Activated CD8-positive, alpha-beta T cell treated with anti-CD3 and anti-CD28 coated beads for 36 hours (primary cell): ENCODE measurements at regions not wholly inside any gene's neighbourhood (a gene's known extent, or its start where the extent isn't known, plus 50 kb on each side); places are given as distances from the start of the nearest gene placed in this dataset.

Source experiments
- ATAC-seq: fragments of 200-7000 bp; cut with Tn5 transposase; one replicate; pipeline ENCODE4 v1.10.0; 2021; ENCODE audit warnings: mild to moderate bottlenecking, moderate library complexity
- CTCF ChIA-PET: fragments of 350-600 bp; sonication (Branson Sonifier 250); formaldehyde crosslinking; loops from one replicate; lab custom pipeline; 2021; ENCODE audit warnings: antibody characterized with exemption; lab: Charles Lee
- POLR2A ChIA-PET: fragments of 350-600 bp; sonication (Branson Sonifier 250); formaldehyde crosslinking; loops from one replicate; lab custom pipeline; 2021; ENCODE audit warnings: antibody characterized with exemption; lab: Charles Lee
- DNase-seq: peaks from one replicate; pipeline ENCODE4 v3.0.0-alpha.2; 2020
- H3K27ac Mint-ChIP-seq: one replicate; pipeline ENCODE4 v1.8.0; 2021; ENCODE audit warnings: mild to moderate bottlenecking, mixed read lengths
- H3K27me3 Mint-ChIP-seq: one replicate; pipeline ENCODE4 v1.8.0; 2021; ENCODE audit warnings: mixed read lengths
- H3K36me3 Mint-ChIP-seq: one replicate; pipeline ENCODE4 v1.8.0; 2021; ENCODE audit warnings: low read depth, mixed read lengths
- H3K4me1 Mint-ChIP-seq: one replicate; pipeline ENCODE4 v1.8.0; 2021; ENCODE audit warnings: low read depth, mixed read lengths
- H3K4me3 Mint-ChIP-seq: one replicate; pipeline ENCODE4 v1.8.0; 2021; ENCODE audit warnings: mild to moderate bottlenecking, moderate library complexity, mixed read lengths
- H3K9me3 Mint-ChIP-seq: one replicate; pipeline ENCODE4 v1.8.0; 2021; ENCODE audit warnings: mixed read lengths
- intact Hi-C: fragments of 100-400 bp; cut with micrococcal nuclease; formaldehyde crosslinking; loops from one replicate; pipeline ENCODE4 v1.10.0; 2022
- TF ChIP-seq, protein P1 (sequence below): fragments of 200-600 bp; IDR thresholded peaks from one replicate; pipeline ENCODE4 v1.8.0; 2022; ENCODE audit warnings: antibody characterized with exemption, mild to moderate bottlenecking

DNA sequence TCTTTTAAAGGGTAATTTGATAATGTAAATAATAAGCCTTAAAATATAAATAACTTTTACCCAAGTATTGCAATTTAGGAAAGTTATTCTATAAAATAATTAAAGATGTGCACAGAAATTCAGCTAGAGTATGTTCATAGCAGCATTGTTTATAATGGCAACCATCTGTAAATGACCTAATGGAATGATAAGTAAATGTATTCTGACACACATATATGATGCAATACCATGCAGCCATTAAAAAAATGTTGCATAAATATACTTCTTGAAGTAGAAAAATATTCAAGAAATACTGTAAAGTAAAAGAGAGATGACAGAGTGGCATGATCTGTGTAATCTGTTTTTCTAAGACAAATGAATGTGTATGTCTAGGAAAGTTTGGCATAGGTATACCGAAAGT is 545.7 kb downstream of the ZEB2 start:
- Mint-ChIP-seq H3K27me3 (no peaks in the 10 kb centered on the region), H3K4me3 (no peak overlapping the region), H3K36me3 (peaks cover 4% of the 10 kb centered on the region), H3K27ac (no peak overlapping the region), H3K9me3 (no peaks in the 10 kb centered on the region), H3K4me1 (no peaks in the 10 kb centered on the region)
- DNase-seq (no peak), ATAC-seq (no peak)
- intact Hi-C loops: no loop called here
- ChIA-PET CTCF (no interaction called here), POLR2A (no interaction called here)
- TF ChIP-seq, protein P1, sequence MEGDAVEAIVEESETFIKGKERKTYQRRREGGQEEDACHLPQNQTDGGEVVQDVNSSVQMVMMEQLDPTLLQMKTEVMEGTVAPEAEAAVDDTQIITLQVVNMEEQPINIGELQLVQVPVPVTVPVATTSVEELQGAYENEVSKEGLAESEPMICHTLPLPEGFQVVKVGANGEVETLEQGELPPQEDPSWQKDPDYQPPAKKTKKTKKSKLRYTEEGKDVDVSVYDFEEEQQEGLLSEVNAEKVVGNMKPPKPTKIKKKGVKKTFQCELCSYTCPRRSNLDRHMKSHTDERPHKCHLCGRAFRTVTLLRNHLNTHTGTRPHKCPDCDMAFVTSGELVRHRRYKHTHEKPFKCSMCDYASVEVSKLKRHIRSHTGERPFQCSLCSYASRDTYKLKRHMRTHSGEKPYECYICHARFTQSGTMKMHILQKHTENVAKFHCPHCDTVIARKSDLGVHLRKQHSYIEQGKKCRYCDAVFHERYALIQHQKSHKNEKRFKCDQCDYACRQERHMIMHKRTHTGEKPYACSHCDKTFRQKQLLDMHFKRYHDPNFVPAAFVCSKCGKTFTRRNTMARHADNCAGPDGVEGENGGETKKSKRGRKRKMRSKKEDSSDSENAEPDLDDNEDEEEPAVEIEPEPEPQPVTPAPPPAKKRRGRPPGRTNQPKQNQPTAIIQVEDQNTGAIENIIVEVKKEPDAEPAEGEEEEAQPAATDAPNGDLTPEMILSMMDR: no peak

DNA sequence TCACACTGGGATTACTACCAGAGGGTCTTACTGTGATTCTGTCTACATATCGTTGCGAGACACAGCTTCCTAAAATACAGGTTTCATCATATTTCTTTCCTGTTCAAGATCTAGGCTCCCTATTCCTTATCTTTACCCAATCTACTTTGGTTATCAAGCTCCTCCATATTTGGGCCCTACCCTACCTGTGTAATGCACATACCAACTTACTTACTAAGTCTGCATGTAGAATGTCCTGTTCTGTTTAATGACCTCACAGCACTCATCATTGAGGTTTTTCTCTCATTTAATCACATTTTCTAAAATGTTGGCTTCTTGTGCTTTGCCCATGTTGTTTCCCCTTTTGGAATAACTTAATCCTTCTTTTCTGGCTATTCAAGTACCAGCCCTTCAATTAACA is 551.1 kb downstream of the ZEB2 start:
- ATAC-seq: no peak
- H3K9me3 Mint-ChIP-seq: no peaks in the 10 kb centered on the region
- DNase-seq: no peak
- peaks cover 5% of the 10 kb centered on the region for H3K36me3 Mint-ChIP-seq
- TF ChIP-seq, protein P1: no peak
- no peak overlapping the region for H3K27ac Mint-ChIP-seq
- H3K27me3 Mint-ChIP-seq: no peaks in the 10 kb centered on the region
- CTCF ChIA-PET: no interaction called here
- POLR2A ChIA-PET: no interaction called here
- intact Hi-C loops: no loop called here
- H3K4me3 Mint-ChIP-seq: no peak overlapping the region
- H3K4me1 Mint-ChIP-seq: peaks cover 12% of the 10 kb centered on the region

DNA sequence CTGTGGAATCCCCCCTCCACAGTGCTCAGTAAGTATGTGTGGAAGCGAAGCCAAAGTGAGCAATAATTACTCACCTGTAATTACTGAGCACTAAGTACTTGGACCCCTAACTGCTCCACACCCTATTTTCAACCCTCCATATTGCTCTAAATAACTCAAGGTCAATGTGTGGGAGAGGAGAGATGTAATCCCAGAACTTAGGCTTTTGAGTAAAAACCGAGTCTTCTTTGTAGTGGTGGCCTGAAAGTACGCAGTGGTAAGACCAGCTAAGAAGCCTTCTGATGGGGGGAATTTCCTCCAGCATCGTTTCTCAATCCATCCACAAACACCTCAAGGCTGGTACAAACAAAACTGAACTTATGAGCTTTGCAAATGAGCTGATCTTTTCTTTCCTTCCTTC is 551.6 kb downstream of the ZEB2 start:
- POLR2A ChIA-PET: no interaction called here
- no peaks in the 10 kb centered on the region for H3K9me3 Mint-ChIP-seq
- H3K27ac Mint-ChIP-seq: no peak overlapping the region
- TF ChIP-seq, protein P1: no peak
- no peak overlapping the region for H3K4me3 Mint-ChIP-seq
- intact Hi-C loops: no loop called here
- peaks cover 12% of the 10 kb centered on the region for H3K4me1 Mint-ChIP-seq
- no peaks in the 10 kb centered on the region for H3K27me3 Mint-ChIP-seq
- DNase-seq: peak; percentile 19
- ATAC-seq: peak; percentile 69
- CTCF ChIA-PET: no interaction called here
- H3K36me3 Mint-ChIP-seq: peaks cover 5% of the 10 kb centered on the region

DNA sequence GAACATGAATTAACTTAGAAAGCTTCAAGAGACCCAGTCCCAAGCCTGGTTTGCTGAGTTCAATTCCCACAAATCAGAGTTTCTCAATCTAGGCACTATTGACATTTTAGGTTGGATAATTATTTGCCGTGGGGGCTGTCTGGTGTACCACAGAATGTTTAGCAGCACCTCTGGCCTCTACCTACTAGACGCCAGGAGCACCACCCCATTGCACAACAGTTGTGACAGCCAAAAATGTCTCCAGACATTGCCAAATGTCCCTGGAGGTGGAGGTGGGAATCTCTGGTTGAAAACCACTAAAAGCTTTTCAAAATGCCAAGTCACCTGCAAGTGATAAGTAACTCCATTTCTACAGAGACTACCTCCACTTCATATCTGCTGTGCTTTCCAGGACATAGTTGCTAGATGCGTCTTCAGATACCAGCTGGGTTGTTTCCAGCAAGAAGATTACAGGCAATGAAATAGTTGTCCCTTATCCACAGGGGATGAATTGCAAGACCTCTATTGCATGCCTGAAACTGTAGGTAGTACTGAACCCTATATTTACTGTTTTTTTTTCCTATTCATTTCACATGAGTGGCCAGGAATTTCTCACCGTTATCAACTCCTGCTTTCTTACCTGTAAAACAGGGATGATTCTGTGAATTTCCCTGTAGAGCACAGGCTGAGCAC is 554.3 kb downstream of the ZEB2 start:
- no peak overlapping the region for H3K4me3 Mint-ChIP-seq
- DNase-seq (no peak), ATAC-seq (no peak)
- no peaks in the 10 kb centered on the region for H3K9me3 Mint-ChIP-seq
- ChIA-PET POLR2A (interaction anchor here (0.6 kb wide), 1 partner anchor 367 kb away, joined by 4 read pairs; no protein-coding TSS in a partner anchor), CTCF (interaction anchor here (1.1 kb wide), 1 partner anchor 125 kb away, joined by 3 read pairs; no protein-coding TSS in a partner anchor)
- TF ChIP-seq, protein P1: no peak
- intact Hi-C loops: no loop called here
- peaks cover 8% of the 10 kb centered on the region for H3K36me3 Mint-ChIP-seq
- H3K27ac Mint-ChIP-seq: no peak overlapping the region
- peaks cover 12% of the 10 kb centered on the region for H3K4me1 Mint-ChIP-seq
- no peaks in the 10 kb centered on the region for H3K27me3 Mint-ChIP-seq

DNA sequence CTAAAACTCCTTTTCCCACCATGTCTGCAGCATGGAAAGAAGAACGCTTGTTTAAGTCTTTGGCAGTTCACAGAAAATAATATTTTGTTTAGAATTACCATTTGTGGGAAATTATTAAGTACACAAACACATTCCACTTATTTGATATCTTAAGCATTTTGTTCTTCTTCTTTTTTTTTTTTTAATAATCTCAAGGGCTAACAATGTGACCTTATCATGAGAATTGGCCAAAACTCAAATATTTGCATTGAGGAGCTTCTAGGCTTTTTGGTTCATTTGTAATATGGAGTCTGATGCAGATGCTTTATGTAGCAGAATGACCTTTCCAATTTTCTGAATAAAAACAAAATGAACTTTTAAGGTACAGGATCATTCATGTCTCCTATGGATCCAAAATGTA is 555.0 kb downstream of the ZEB2 start:
- no peaks in the 10 kb centered on the region for H3K27me3 Mint-ChIP-seq
- H3K36me3 Mint-ChIP-seq: peaks cover 13% of the 10 kb centered on the region
- H3K9me3 Mint-ChIP-seq: no peaks in the 10 kb centered on the region
- intact Hi-C loops: no loop called here
- no peak for ATAC-seq
- no peak overlapping the region for H3K4me3 Mint-ChIP-seq
- peaks cover 12% of the 10 kb centered on the region for H3K4me1 Mint-ChIP-seq
- DNase-seq: no peak
- CTCF ChIA-PET: interaction anchor here (1.1 kb wide), 1 partner anchor 124 kb away, joined by 3 read pairs; no protein-coding TSS in a partner anchor
- no peak overlapping the region for H3K27ac Mint-ChIP-seq
- TF ChIP-seq, protein P1: no peak
- POLR2A ChIA-PET: interaction anchor here (0.6 kb wide), 1 partner anchor 366 kb away, joined by 4 read pairs; no protein-coding TSS in a partner anchor
